ENCODE measurements at regions not wholly inside any gene's neighbourhood (a gene's known extent, or its start where the extent isn't known, plus 50 kb on each side); places are given as distances from the start of the nearest gene placed in this dataset.

DNA sequence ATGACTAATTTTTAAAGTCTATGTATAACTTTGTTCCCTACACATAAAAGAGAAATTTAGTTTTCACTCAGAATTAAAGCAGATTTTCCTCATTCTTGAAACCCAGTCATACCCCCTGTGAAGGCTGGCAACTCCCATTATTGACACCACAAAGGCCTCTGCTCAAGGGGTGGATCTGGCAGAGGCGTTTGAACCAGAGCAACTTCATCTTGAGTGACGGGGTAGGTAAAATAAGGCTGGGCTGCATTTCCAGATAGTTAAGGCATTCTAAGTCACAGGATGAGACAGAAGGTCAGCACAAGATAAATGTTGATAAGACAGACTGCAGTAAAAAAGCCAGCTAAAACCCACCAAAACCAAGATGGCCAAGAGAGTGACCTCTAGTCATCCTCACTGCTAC is 177.2 kb upstream of the OR13F1 start:
- Histone ChIP-seq H3K4me1 (no peaks in the 10 kb centered on the region), H3K27ac (replicated peaks in 1 of 4) (no peak overlapping the region), H3K27me3 (no peaks in the 10 kb centered on the region), H3K9me3 (no peaks in the 10 kb centered on the region), H3K4me3 (no peak overlapping the region), H3K36me3 (no peaks in the 10 kb centered on the region)
- 86% methylated on average over 2 of the region's 2 CpGs for WGBS
- TF ChIP-seq POLR2AphosphoS5 (IDR thresholded peaks at IDR 0.05) (no peak), EP300 (IDR thresholded peaks at IDR 0.05) (no peak), POLR2A (IDR thresholded peaks at IDR 0.05; ENCODE audit: low read depth) (no peak)
- TF ChIP-seq, protein P1, sequence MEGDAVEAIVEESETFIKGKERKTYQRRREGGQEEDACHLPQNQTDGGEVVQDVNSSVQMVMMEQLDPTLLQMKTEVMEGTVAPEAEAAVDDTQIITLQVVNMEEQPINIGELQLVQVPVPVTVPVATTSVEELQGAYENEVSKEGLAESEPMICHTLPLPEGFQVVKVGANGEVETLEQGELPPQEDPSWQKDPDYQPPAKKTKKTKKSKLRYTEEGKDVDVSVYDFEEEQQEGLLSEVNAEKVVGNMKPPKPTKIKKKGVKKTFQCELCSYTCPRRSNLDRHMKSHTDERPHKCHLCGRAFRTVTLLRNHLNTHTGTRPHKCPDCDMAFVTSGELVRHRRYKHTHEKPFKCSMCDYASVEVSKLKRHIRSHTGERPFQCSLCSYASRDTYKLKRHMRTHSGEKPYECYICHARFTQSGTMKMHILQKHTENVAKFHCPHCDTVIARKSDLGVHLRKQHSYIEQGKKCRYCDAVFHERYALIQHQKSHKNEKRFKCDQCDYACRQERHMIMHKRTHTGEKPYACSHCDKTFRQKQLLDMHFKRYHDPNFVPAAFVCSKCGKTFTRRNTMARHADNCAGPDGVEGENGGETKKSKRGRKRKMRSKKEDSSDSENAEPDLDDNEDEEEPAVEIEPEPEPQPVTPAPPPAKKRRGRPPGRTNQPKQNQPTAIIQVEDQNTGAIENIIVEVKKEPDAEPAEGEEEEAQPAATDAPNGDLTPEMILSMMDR (IDR thresholded peaks at IDR 0.05), result no peak
- intact Hi-C loops (cut with DNase I), result no loop called here
- no peak for DNase-seq (ENCODE audit: extremely low spot score)

DNA sequence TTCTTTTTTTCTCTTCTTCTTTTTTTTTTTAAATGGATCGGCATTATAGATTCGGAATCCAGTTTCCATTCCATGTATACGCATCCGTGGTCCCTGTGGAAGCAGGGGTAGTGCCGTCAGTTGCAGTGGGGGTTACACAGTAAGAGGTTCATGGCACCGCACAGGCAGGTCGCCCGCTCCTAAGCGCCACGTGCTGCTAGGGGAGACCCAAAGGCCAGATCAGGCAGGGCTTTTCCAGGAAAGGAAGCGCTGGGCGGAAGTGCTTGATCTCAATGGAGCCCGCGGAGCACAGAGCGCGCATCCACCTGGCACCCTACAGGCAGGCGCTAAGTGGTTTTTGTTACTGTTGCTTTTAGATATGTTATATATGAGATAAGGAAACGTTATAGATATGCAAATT is 174.8 kb upstream of the OR13F1 start:
- no peaks in the 10 kb centered on the region for H3K4me1 ChIP-seq
- intact Hi-C loops (cut with DNase I), result no loop called here
- H3K27me3 ChIP-seq, result no peaks in the 10 kb centered on the region
- no peak for DNase-seq (ENCODE audit: extremely low spot score)
- H3K36me3 ChIP-seq, result no peaks in the 10 kb centered on the region
- no peak for TF ChIP-seq POLR2AphosphoS5 (IDR thresholded peaks at IDR 0.05)
- TF ChIP-seq, protein P1 (IDR thresholded peaks at IDR 0.05), result no peak
- no peak for TF ChIP-seq POLR2A (IDR thresholded peaks at IDR 0.05; ENCODE audit: low read depth)
- no peak for TF ChIP-seq EP300 (IDR thresholded peaks at IDR 0.05)
- peaks cover 0 to under 1% (median 0%) of the 10 kb centered on the region in 4 donors for H3K9me3 ChIP-seq
- H3K27ac ChIP-seq (replicated peaks in 1 of 4), result no peak overlapping the region
- no peak overlapping the region for H3K4me3 ChIP-seq
- 94% methylated on average over 17 of the region's 18 CpGs for WGBS

DNA sequence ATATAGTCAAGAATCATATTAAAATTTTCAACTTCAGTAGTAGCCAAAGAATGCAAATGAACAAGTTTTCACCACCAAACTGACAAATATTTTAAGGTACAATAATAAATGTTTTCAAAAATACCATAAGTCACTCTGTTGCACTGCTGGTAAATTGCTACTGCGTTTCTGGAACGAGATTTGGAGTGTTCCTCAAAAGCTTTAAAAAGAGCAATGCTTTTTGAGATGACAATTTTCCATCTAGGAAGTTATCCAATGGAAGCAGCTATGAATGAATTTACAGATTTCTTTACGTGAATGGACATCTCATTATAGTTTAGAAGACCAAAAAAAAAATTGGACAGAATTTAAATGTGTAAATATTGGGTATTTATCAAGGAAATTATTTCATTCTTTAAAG is 173.2 kb upstream of the OR13F1 start:
- H3K27me3 ChIP-seq, result no peaks in the 10 kb centered on the region
- peaks cover 0 to 10% (median 0%) of the 10 kb centered on the region in 4 donors for H3K9me3 ChIP-seq
- TF ChIP-seq POLR2AphosphoS5 (IDR thresholded peaks at IDR 0.05), result no peak
- TF ChIP-seq EP300 (IDR thresholded peaks at IDR 0.05), result no peak
- TF ChIP-seq POLR2A (IDR thresholded peaks at IDR 0.05; ENCODE audit: low read depth), result no peak
- TF ChIP-seq, protein P1 (IDR thresholded peaks at IDR 0.05), result no peak
- no peaks in the 10 kb centered on the region for H3K4me1 ChIP-seq
- intact Hi-C loops (cut with DNase I), result no loop called here
- 72% methylated on average over 3 of the region's 3 CpGs for WGBS
- no peak for DNase-seq (ENCODE audit: extremely low spot score)
- H3K27ac ChIP-seq (replicated peaks in 1 of 4), result no peak overlapping the region
- H3K4me3 ChIP-seq, result no peak overlapping the region
- no peaks in the 10 kb centered on the region for H3K36me3 ChIP-seq

DNA sequence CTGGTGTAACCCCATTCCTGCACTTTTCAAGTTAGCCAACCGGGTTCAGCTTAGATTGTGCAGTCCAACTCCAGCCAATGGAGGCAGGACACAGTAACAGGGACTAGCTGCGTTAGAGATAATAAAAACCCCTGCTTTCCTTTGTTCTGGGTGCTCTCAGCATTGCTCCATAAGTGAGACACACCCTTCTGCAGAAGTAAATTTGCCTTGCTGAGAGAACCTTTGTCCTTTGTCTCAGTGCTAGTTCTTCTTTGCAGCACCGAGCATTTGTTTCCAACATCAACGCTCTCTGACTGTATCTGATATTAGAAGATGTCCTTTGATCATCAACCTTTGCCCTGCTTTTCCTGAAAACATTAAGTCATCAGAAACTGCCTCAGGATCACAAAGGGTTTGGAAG is 169.5 kb upstream of the OR13F1 start:
- Histone ChIP-seq H3K4me3 (no peak overlapping the region), H3K36me3 (no peaks in the 10 kb centered on the region), H3K27ac (replicated peaks in 1 of 4) (no peak overlapping the region), H3K9me3 (peaks cover 0 to 10% (median 0%) of the 10 kb centered on the region in 4 donors), H3K27me3 (no peaks in the 10 kb centered on the region), H3K4me1 (no peaks in the 10 kb centered on the region)
- TF ChIP-seq EP300 (IDR thresholded peaks at IDR 0.05) (no peak), POLR2A (IDR thresholded peaks at IDR 0.05; ENCODE audit: low read depth) (no peak), POLR2AphosphoS5 (IDR thresholded peaks at IDR 0.05) (no peak)
- TF ChIP-seq, protein P1 (IDR thresholded peaks at IDR 0.05), result no peak
- 96% methylated on average over 4 of the region's 4 CpGs for WGBS
- DNase-seq (ENCODE audit: extremely low spot score), result no peak
- intact Hi-C loops (cut with DNase I), result no loop called here

DNA sequence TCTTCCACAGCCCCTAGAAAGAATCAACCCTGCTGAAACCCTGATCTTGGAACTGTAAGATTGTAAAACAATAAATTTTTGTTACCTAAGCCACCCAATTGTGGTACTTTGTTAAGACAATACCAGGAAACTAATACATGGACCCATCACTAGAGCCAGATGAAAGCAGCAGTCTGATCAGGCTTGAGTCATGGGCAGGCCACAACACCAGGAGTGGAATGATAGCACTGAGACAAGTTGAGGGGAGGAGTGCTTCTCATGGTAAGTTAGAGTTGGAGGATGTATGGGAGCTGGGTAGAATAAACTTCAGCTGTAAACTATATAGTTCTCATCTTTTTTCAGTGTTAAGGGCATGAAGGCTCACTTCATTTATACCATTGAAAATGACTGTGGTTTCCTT is 164.4 kb upstream of the OR13F1 start:
- TF ChIP-seq, protein P1 (IDR thresholded peaks at IDR 0.05), result no peak
- TF ChIP-seq EP300 (IDR thresholded peaks at IDR 0.05) (no peak), POLR2A (IDR thresholded peaks at IDR 0.05; ENCODE audit: low read depth) (no peak), POLR2AphosphoS5 (IDR thresholded peaks at IDR 0.05) (no peak)
- Histone ChIP-seq H3K4me1 (no peaks in the 10 kb centered on the region), H3K27me3 (no peaks in the 10 kb centered on the region), H3K4me3 (no peak overlapping the region), H3K36me3 (no peaks in the 10 kb centered on the region), H3K27ac (replicated peaks in 1 of 4) (no peak overlapping the region), H3K9me3 (peaks cover 0 to 5% (median 0%) of the 10 kb centered on the region in 4 donors)
- DNase-seq (ENCODE audit: extremely low spot score), result no peak
- intact Hi-C loops (cut with DNase I), result no loop called here
